Keratinocyte (primary cell): ENCODE measurements at regions not wholly inside any gene's neighbourhood (a gene's known extent, or its start where the extent isn't known, plus 50 kb on each side); places are given as distances from the start of the nearest gene placed in this dataset.

Experiments used
- DNase-seq: peaks from one replicate; pipeline ENCODE4 v3.0.0-alpha.2; 2011; ENCODE audit warnings: low read depth, missing footprints, low spot score
- FAIRE-seq: peaks from 2 replicates; lab custom pipeline; 2011; peaks lifted over from hg19 to GRCh38; lab: Jason Lieb, UNC
- H2AFZ ChIP-seq: 2 replicates; pipeline ENCODE4 v1.6.0; 2012; ENCODE audit warnings: low read length, control low read depth, inconsistent platforms; ENCODE audit not compliant: control insufficient read depth
- H3K27ac ChIP-seq: 2 replicates; pipeline ENCODE4 v1.5.1; 2011; ENCODE audit warnings: low read length; ENCODE audit not compliant: control insufficient read depth, insufficient read depth
- H3K27me3 ChIP-seq: 3 replicates; pipeline ENCODE4 v1.6.0; 2011; ENCODE audit warnings: low read length; ENCODE audit not compliant: control insufficient read depth, insufficient read depth; ENCODE audit errors: extremely low read depth
- H3K36me3 ChIP-seq, 2 experiments: 2 replicates in 1 of 2; 3 replicates in 1 of 2; pipeline ENCODE4 v1.5.1; 2011; ENCODE audit warnings: low read length in 2 of 2, mild to moderate bottlenecking in 1 of 2; ENCODE audit not compliant: control insufficient read depth in 2 of 2, insufficient read depth in 2 of 2; ENCODE audit errors: extremely low read depth in 1 of 2
- H3K4me1 ChIP-seq: 3 replicates; pipeline ENCODE4 v1.5.1; 2011; ENCODE audit warnings: low read length; ENCODE audit not compliant: control insufficient read depth, insufficient read depth; ENCODE audit errors: extremely low read depth
- H3K4me2 ChIP-seq: 3 replicates; pipeline ENCODE4 v1.6.0; 2011; ENCODE audit warnings: low read depth, low read length; ENCODE audit not compliant: control insufficient read depth, insufficient read depth; ENCODE audit errors: extremely low read depth
- H3K4me3 ChIP-seq, 3 experiments: fragments of 200-600 bp in 1 of 3; sonication (generic) in 1 of 3; 2 replicates in 2 of 3; 3 replicates in 1 of 3; pipeline ENCODE4 v1.5.1; 2011 to 2016; ENCODE audit warnings: low read length in 3 of 3, mild to moderate bottlenecking in 3 of 3, control low read depth in 2 of 3, inconsistent platforms in 1 of 3, low read depth in 1 of 3, mixed read lengths in 1 of 3, mixed run types in 1 of 3, moderate library complexity in 1 of 3; ENCODE audit not compliant: control insufficient read depth in 2 of 3, insufficient read depth in 2 of 3; ENCODE audit errors: extremely low read depth in 1 of 3
- H3K79me2 ChIP-seq: 2 replicates; pipeline ENCODE4 v1.6.0; 2012; ENCODE audit warnings: low read length; ENCODE audit not compliant: control insufficient read depth, insufficient read depth
- H3K9ac ChIP-seq: 3 replicates; pipeline ENCODE4 v1.6.0; 2011; ENCODE audit warnings: low read length; ENCODE audit not compliant: control insufficient read depth, insufficient read depth; ENCODE audit errors: extremely low read depth
- H3K9me1 ChIP-seq: 3 replicates; pipeline ENCODE4 v1.6.0; 2011; ENCODE audit warnings: low read length; ENCODE audit not compliant: control insufficient read depth, insufficient read depth; ENCODE audit errors: extremely low read depth
- H3K9me3 ChIP-seq: 2 replicates; pipeline ENCODE4 v1.5.1; 2012; ENCODE audit warnings: low read depth, low read length; ENCODE audit not compliant: control insufficient read depth
- H4K20me1 ChIP-seq: 3 replicates; pipeline ENCODE4 v1.6.0; 2011; ENCODE audit warnings: low read length; ENCODE audit not compliant: control insufficient read depth, insufficient read depth; ENCODE audit errors: extremely low read depth
- CTCF ChIP-seq, 3 experiments: IDR thresholded peaks in 1 of 3; conservative IDR thresholded peaks in 1 of 3; optimal IDR thresholded peaks in 1 of 3; 2 replicates in 2 of 3; 3 replicates in 1 of 3; pipeline versions ENCODE3 to v1.5.1; 2011; ENCODE audit warnings: low read length in 3 of 3, mild to moderate bottlenecking in 3 of 3, moderate library complexity in 2 of 3, control low read depth in 1 of 3, inconsistent platforms in 1 of 3; ENCODE audit not compliant: insufficient read depth in 2 of 3; ENCODE audit errors: extremely low read depth in 1 of 3
- EZH2 ChIP-seq: IDR thresholded peaks from one replicate; pipeline ENCODE4 v1.6.1; 2012; ENCODE audit warnings: inconsistent platforms, mild to moderate bottlenecking, low read length, moderate library complexity
- dilution Hi-C: fragments of 300-500 bp; cut with MboI; formaldehyde crosslinking; loops from one replicate; pipeline ENCODE4 v1.7.0; 2020; ENCODE audit warnings: low sequenced_read_pairs; ENCODE audit not compliant: extremely low pct_ligation_motif_present

GRCh38 chr13:55560331-55560730, 1580.4 kb upstream of the PRR20A start:
- H3K9me1 ChIP-seq: no peaks in the 10 kb centered on the region
- no peak overlapping the region for H3K4me3 ChIP-seq
- no peak overlapping the region for H2AFZ ChIP-seq
- no peaks in the 10 kb centered on the region for H3K36me3 ChIP-seq
- no peak overlapping the region for H3K4me2 ChIP-seq
- TF ChIP-seq EZH2 (no peak), CTCF (optimal IDR thresholded peaks at IDR 0.05 in 1 of 3, IDR thresholded peaks at IDR 0.05 in 1 of 3, conservative IDR thresholded peaks at IDR 0.05 in 1 of 3; ENCODE audit: extremely low read depth in 1 of 3, insufficient read depth in 2 of 3, low read length in 3 of 3) (no peak)
- DNase-seq: no peak
- no peaks in the 10 kb centered on the region for H3K4me1 ChIP-seq
- H3K9ac ChIP-seq: no peak overlapping the region
- no peaks in the 10 kb centered on the region for H4K20me1 ChIP-seq
- H3K9me3 ChIP-seq: no peaks in the 10 kb centered on the region
- dilution Hi-C loops: no loop called here
- H3K27ac ChIP-seq: no peak overlapping the region
- no peaks in the 10 kb centered on the region for H3K27me3 ChIP-seq
- no peak for FAIRE-seq
- no peaks in the 10 kb centered on the region for H3K79me2 ChIP-seq

DNA sequence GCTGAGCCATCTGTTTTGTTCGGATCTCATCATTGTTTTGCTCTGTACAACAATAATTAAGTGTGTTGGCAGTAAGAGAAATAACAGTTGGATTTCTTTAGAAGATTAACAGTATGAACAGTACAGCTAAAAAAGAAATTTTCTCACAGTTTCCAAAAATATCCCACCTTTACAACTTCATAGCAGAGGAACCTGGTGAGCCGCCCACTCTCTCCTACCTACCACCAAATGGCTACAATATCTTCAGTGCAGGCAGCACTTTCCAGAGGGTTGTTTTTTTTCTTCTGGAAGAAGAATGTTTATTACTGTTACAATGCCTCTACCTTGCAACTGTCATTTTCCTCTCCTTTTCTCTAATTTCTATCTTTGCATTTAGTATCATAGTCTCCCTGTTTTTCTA, 1577.5 kb upstream of the PRR20A start:
- FAIRE-seq: no peak
- TF ChIP-seq EZH2: no peak
- TF ChIP-seq CTCF (optimal IDR thresholded peaks at IDR 0.05 in 1 of 3, IDR thresholded peaks at IDR 0.05 in 1 of 3, conservative IDR thresholded peaks at IDR 0.05 in 1 of 3; ENCODE audit: extremely low read depth in 1 of 3, insufficient read depth in 2 of 3, low read length in 3 of 3): no peak
- H3K79me2 ChIP-seq: no peaks in the 10 kb centered on the region
- no peaks in the 10 kb centered on the region for H3K4me1 ChIP-seq
- no peaks in the 10 kb centered on the region for H4K20me1 ChIP-seq
- H3K36me3 ChIP-seq: no peaks in the 10 kb centered on the region
- no peak for DNase-seq
- H2AFZ ChIP-seq: no peak overlapping the region
- no peak overlapping the region for H3K27ac ChIP-seq
- H3K9ac ChIP-seq: no peak overlapping the region
- no peaks in the 10 kb centered on the region for H3K9me3 ChIP-seq
- H3K27me3 ChIP-seq: no peaks in the 10 kb centered on the region
- dilution Hi-C loops: no loop called here
- H3K4me2 ChIP-seq: no peak overlapping the region
- H3K9me1 ChIP-seq: no peaks in the 10 kb centered on the region
- H3K4me3 ChIP-seq: no peak overlapping the region
